T-helper 1 cell treated with Interleukin-12 subunit alpha and Interleukin-12 subunit beta and Interleukin-4 antibody, amounts not matched to agents 30 ng/mL and 1 ng/mL, for 36 hours (primary cell): ENCODE measurements at regions not wholly inside any gene's neighbourhood (a gene's known extent, or its start where the extent isn't known, plus 50 kb on each side); places are given as distances from the start of the nearest gene placed in this dataset.

ENCODE experiments used
- intact Hi-C: fragments of 100-400 bp; cut with micrococcal nuclease; formaldehyde crosslinking; loops from one replicate; pipeline ENCODE4 v1.15.1; 2024

- intact Hi-C loops, result no loop called here
Observed at GRCh38 chr5:35324679-35325078, 94.4 kb upstream of the PRLR start.

DNA sequence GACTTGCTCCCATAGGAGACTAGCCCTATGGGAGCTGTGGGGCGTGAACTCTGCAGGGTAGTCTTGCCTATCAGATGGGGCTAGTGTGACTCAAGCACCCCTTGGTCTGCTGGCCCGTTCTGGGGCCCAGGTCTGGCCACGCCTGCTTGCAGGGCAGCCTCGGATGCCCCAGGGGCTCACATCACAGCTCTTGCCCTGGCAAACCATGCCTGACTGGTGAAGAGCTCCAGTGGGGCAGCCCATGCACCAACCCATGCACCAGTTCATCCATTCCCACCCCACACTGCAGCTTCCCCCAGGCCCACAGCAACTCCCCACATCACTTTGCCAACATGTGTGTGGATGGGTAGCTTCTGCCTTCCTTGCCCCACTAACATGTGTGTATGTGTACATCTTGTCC lies 93.9 kb upstream of the PRLR start:
- intact Hi-C loops, result no loop called here

- intact Hi-C loops, result no loop called here
Observed at GRCh38 chr5:35320029-35320428, 89.7 kb upstream of the PRLR start.

- intact Hi-C loops, result no loop called here
Observed at GRCh38 chr5:35319333-35320002, 89.2 kb upstream of the PRLR start.

DNA sequence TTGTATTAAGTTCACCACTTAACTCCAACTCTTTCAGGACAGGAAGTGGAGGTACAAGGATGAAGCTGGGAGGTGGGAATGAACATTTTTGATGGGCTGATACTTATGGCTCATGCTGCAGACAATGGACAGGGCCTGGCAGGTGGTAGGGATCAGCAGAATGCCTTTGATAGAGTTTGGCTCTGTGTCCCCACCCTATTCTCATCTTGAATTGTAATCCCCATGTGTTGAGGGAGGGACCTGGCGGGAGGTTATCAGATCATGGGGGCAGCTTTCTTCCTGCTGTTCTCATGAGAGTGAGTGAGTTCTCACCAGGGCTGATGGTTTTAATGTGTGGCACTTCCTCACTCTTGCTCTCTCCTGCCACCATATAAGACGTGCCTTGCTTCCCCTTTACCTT lies 87.3 kb upstream of the PRLR start:
- intact Hi-C loops, result no loop called here

GRCh38 chr5:35316611-35317274 lies 86.5 kb upstream of the PRLR start:
- intact Hi-C loops, result no loop called here

- intact Hi-C loops, result no loop called here
Observed at GRCh38 chr5:35313291-35313690, 83.0 kb upstream of the PRLR start.

DNA sequence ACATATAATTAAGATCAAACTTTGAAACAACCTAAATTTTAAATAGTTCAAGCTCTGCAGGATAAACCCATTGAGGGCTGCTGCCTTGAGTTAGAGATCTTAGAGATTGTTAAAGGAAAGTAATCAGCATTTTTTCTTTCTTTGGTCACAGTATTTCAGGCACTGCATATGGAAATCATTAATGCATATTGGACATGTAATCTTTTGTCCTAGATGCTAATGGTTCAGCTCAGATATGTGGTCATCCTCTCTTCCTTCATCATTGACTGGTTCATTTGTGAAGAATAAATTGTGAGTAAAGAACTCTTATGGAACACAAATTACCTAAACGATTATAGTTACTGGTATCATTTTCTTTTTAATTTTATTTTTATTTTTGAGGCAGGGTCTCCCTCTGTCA lies 82.0 kb upstream of the PRLR start:
- intact Hi-C loops, result no loop called here

- intact Hi-C loops, result no loop called here
Observed at GRCh38 chr5:35309365-35310130, 79.3 kb upstream of the PRLR start.

DNA sequence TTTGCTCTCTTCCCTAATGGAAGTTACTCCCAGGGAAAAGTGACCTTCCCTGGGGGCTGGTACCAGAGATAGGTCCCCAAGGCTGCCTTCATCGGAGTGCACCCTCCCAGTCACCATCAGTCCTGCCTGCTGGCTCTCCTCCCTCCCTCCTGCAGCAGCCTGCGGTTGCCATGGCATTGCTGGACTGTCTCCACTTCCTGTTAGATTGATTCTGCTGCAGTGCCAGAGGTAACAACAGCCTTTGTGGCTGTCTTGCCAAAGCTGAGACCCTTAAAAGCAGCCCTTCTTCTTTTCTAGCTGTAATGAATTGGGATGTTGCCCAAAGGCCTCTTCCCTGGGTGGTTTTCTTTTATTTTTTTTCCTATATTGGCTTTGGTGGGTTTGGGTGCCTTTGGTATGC lies 78.1 kb upstream of the PRLR start:
- intact Hi-C loops, result no loop called here

GRCh38 chr5:35306716-35307365 lies 76.6 kb upstream of the PRLR start:
- intact Hi-C loops, result no loop called here

DNA sequence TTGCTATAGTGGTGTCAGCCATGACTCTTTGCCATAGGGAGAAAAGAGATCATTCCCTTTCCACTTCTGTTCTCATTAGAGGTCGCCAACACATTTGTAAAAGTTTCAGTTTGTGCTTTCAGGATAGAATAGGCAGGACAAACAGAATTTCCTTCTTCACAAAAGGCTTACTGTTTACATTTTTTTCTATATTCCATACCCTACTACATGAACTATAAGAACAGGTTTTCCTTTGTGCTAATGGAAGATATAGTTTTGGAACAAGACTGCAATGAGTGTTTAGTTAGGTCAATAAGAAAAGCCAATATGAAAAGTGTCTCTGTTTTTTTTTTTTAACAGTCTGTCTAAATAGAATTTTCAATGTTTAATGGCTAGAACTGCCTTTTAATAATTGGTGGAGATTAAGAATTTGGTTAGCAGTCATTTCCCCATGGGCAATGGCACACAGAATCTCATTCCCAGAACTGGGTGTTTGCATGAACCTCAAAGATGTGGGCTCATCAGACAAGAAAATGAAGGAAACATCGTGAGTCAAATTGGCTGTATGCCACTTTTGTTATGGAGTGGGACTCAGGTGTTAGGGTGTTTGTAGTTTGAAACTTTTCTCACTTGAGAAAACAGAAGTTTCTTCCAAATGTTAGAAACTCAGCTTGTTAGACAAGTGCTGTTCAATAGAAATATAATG lies 75.2 kb upstream of the PRLR start:
- intact Hi-C loops, result no loop called here

DNA sequence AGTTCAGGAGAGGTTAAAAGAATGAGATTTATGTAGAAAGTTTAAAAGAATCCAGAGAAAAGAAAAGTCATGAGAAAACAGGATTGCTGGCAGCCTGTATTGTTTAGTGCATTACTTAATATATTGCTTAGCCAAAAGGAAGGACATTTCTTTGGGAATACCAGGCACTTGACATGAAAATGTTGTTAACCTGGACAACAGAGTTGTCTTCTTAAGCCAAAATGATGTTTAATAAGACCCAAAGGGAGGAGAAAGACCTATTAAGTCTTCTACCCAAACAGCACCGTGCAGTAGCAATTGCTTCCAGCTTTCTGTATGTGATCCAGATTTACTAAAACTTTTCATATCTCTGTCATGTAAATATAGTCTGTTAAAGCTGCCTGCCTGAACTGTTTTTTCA lies 74.0 kb upstream of the PRLR start:
- intact Hi-C loops, result no loop called here

GRCh38 chr5:35303152-35303551 lies 72.9 kb upstream of the PRLR start:
- intact Hi-C loops, result no loop called here

DNA sequence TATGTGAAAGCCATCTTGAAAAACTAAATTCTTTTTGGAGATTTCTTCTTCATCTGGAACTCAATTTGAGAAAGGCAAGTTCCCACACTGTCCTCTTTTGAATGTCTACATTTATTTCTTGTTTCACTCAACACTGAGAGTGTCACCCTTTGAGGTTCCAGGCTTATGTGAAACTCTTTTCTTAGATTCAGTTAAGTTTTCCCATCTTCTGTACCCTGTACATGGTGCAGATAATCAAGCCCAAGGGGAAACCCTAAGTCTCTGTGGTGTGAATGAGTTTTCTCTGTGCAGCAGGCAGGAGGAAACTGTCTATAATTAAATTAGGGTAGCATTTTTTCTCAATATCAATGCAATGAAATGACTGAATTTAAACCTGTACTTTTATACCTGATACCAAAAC lies 72.3 kb upstream of the PRLR start:
- intact Hi-C loops, result no loop called here

GRCh38 chr5:35297755-35298154 lies 67.5 kb upstream of the PRLR start:
- intact Hi-C loops, result no loop called here

- intact Hi-C loops, result no loop called here
Observed at GRCh38 chr5:35294976-35295375, 64.7 kb upstream of the PRLR start.

DNA sequence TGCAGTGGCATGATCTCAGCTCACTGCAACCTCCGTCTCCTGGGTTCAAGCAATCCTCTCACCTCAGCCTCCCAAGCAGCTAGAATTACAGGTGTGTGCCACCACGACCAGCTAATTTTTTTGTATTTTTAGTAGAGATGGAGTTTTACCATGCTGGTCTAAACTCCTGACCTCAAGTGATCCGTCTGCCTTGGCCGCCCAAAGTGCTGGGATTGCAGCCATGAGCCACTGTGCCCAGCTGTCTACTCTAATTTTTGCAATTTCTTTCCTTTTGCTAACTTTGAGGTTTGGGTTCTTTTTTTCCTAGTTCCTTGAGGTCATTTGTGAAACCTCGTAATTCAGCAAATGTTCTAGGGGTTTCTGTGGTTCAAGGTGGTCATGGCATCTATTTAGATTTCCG lies 63.7 kb upstream of the PRLR start:
- intact Hi-C loops, result no loop called here

- intact Hi-C loops, result no loop called here
Observed at GRCh38 chr5:35285435-35285834, 55.1 kb upstream of the PRLR start.

- intact Hi-C loops, result no loop called here
Observed at GRCh38 chr5:35285011-35285410, 54.7 kb upstream of the PRLR start.

- intact Hi-C loops, result no loop called here
Observed at GRCh38 chr5:35284364-35284763, 54.1 kb upstream of the PRLR start.

- intact Hi-C loops, result no loop called here
Observed at GRCh38 chr5:35282810-35283209, 52.5 kb upstream of the PRLR start.
